H9 (cell line): ENCODE measurements at regions not wholly inside any gene's neighbourhood (a gene's known extent, or its start where the extent isn't known, plus 50 kb on each side); places are given as distances from the start of the nearest gene placed in this dataset.

Experiments used
- DNase-seq: peaks from one replicate; pipeline ENCODE4 v3.0.0-alpha.2; 2017
- H2AFZ ChIP-seq: one replicate; pipeline ENCODE4 v1.6.1; 2013; ENCODE audit warnings: mild to moderate bottlenecking, low read length, control low read depth, moderate library complexity
- H2AK5ac ChIP-seq: 2 replicates; pipeline ENCODE4 v1.6.1; 2013; ENCODE audit warnings: low read length, control low read depth, mixed read lengths; ENCODE audit not compliant: insufficient read length
- H2BK120ac ChIP-seq: one replicate; pipeline ENCODE4 v1.6.1; 2013; ENCODE audit warnings: low read depth, mild to moderate bottlenecking, low read length, control low read depth, inconsistent platforms; ENCODE audit not compliant: poor library complexity, severe bottlenecking
- H2BK12ac ChIP-seq: 2 replicates; pipeline ENCODE4 v1.6.1; 2013; ENCODE audit warnings: low read length, control low read depth, mixed read lengths, low read depth; ENCODE audit not compliant: insufficient read length
- H2BK15ac ChIP-seq: 2 replicates; pipeline ENCODE4 v1.6.1; 2013; ENCODE audit warnings: low read depth, low read length, control low read depth
- H2BK20ac ChIP-seq: one replicate; pipeline ENCODE4 v1.6.1; 2013; ENCODE audit warnings: low read depth, mild to moderate bottlenecking, low read length, control low read depth, inconsistent platforms; ENCODE audit not compliant: poor library complexity, severe bottlenecking
- H2BK5ac ChIP-seq: 2 replicates; pipeline ENCODE4 v1.6.1; 2013; ENCODE audit warnings: low read length, control low read depth, mixed read lengths; ENCODE audit not compliant: insufficient read length
- H3K14ac ChIP-seq: 2 replicates; pipeline ENCODE4 v1.6.1; 2013; ENCODE audit warnings: low read length, control low read depth; ENCODE audit not compliant: insufficient read depth
- H3K18ac ChIP-seq: 2 replicates; pipeline ENCODE4 v1.6.1; 2013; ENCODE audit warnings: low read depth, mild to moderate bottlenecking, mixed read lengths, low read length, control low read depth; ENCODE audit not compliant: insufficient read length
- H3K23ac ChIP-seq: 2 replicates; pipeline ENCODE4 v1.6.1; 2013; ENCODE audit warnings: low read length, control low read depth, mixed read lengths, low read depth; ENCODE audit not compliant: insufficient read length
- H3K23me2 ChIP-seq: 2 replicates; pipeline ENCODE4 v1.6.1; 2013; ENCODE audit warnings: low read depth, mild to moderate bottlenecking, mixed read lengths, low read length, control low read depth; ENCODE audit not compliant: insufficient read length, poor library complexity, severe bottlenecking
- H3K27ac ChIP-seq: 2 replicates; pipeline ENCODE4 v1.5.1; 2013; ENCODE audit warnings: low read length, control low read depth, mixed read lengths, low read depth; ENCODE audit not compliant: insufficient read length
- H3K27me3 ChIP-seq: 2 replicates; pipeline ENCODE4 v1.6.1; 2013; ENCODE audit warnings: low read length, control low read depth, inconsistent platforms; ENCODE audit not compliant: insufficient read depth
- H3K4ac ChIP-seq: 2 replicates; pipeline ENCODE4 v1.6.1; 2013; ENCODE audit warnings: low read depth, mild to moderate bottlenecking, control low read depth, inconsistent platforms, low read length, moderate library complexity
- H3K4me1 ChIP-seq: 2 replicates; pipeline ENCODE4 v1.6.1; 2013; ENCODE audit warnings: low read length, control low read depth, inconsistent platforms; ENCODE audit not compliant: insufficient read depth
- H3K4me2 ChIP-seq: 2 replicates; pipeline ENCODE4 v1.6.1; 2013; ENCODE audit warnings: low read length, control low read depth, mixed read lengths; ENCODE audit not compliant: insufficient read length, insufficient read depth
- H3K56ac ChIP-seq: 2 replicates; pipeline ENCODE4 v1.6.1; 2013; ENCODE audit warnings: low read depth, mild to moderate bottlenecking, mixed read lengths, low read length, control low read depth; ENCODE audit not compliant: insufficient read length
- H3K79me1 ChIP-seq: 2 replicates; pipeline ENCODE4 v1.6.1; 2013; ENCODE audit warnings: low read depth, mild to moderate bottlenecking, moderate library complexity, low read length, control low read depth, inconsistent platforms; ENCODE audit not compliant: insufficient read depth, poor library complexity, severe bottlenecking
- H3K79me2 ChIP-seq: 2 replicates; pipeline ENCODE4 v1.6.1; 2013; ENCODE audit warnings: low read length, control low read depth, inconsistent platforms; ENCODE audit not compliant: insufficient read depth
- H3K9ac ChIP-seq: 2 replicates; pipeline ENCODE4 v1.6.1; 2013; ENCODE audit warnings: low read length, control low read depth, mixed read lengths; ENCODE audit not compliant: insufficient read length; ENCODE audit errors: extremely low read depth
- H3K9me3 ChIP-seq: one replicate; pipeline ENCODE4 v1.6.1; 2013; ENCODE audit warnings: low read depth, low read length, inconsistent platforms; ENCODE audit not compliant: control insufficient read depth
- H3T11ph ChIP-seq: one replicate; pipeline ENCODE4 v1.6.1; 2013; ENCODE audit warnings: mild to moderate bottlenecking, low read length, control low read depth, inconsistent platforms
- H4K20me1 ChIP-seq: one replicate; pipeline ENCODE4 v1.6.1; 2013; ENCODE audit not compliant: control insufficient read depth, insufficient read length, insufficient read depth
- H4K5ac ChIP-seq: 2 replicates; pipeline ENCODE4 v1.6.1; 2013; ENCODE audit warnings: low read depth, mild to moderate bottlenecking, mixed read lengths, low read length, control low read depth; ENCODE audit not compliant: insufficient read length
- H4K8ac ChIP-seq: replicated peaks from 2 replicates; pipeline ENCODE4 v1.6.1; 2013; ENCODE audit warnings: low read length, control low read depth, mixed read lengths, low read depth; ENCODE audit not compliant: insufficient read length
- H4K91ac ChIP-seq: 2 replicates; pipeline ENCODE4 v1.6.1; 2013; ENCODE audit warnings: low read depth, mild to moderate bottlenecking, moderate library complexity, mixed read lengths, low read length, control low read depth; ENCODE audit not compliant: insufficient read length
- H3K27ac Mint-ChIP-seq, 3 experiments: 2 replicates in 2 of 3; 3 replicates in 1 of 3; pipeline ENCODE4 v1.8.0; 2020 to 2021; ENCODE audit warnings: mixed read lengths in 3 of 3, mild to moderate bottlenecking in 1 of 3, moderate library complexity in 1 of 3
- H3K27me3 Mint-ChIP-seq: 2 replicates; pipeline ENCODE4 v1.8.0; 2021; ENCODE audit warnings: low read depth, mild to moderate bottlenecking, moderate library complexity, mixed read lengths
- H3K36me3 Mint-ChIP-seq, 3 experiments: 2 replicates in 2 of 3; 3 replicates in 1 of 3; pipeline ENCODE4 v1.8.0; 2020 to 2021; ENCODE audit warnings: low read depth in 3 of 3, mixed read lengths in 3 of 3; ENCODE audit not compliant: insufficient read depth in 1 of 3
- H3K4me1 Mint-ChIP-seq, 2 experiments: 2 replicates each; pipeline ENCODE4 v1.8.0; 2020; ENCODE audit warnings: mixed read lengths in 2 of 2
- H3K4me3 Mint-ChIP-seq, 2 experiments: 2 replicates in 1 of 2; 3 replicates in 1 of 2; pipeline ENCODE4 v1.8.0; 2020 to 2021; ENCODE audit warnings: mild to moderate bottlenecking in 2 of 2, mixed read lengths in 2 of 2, moderate library complexity in 1 of 2
- H3K9me3 Mint-ChIP-seq, 2 experiments: 2 replicates in 1 of 2; 3 replicates in 1 of 2; pipeline ENCODE4 v1.8.0; 2020; ENCODE audit warnings: mild to moderate bottlenecking in 2 of 2, mixed read lengths in 2 of 2, moderate library complexity in 1 of 2
- CTCF ChIP-seq: fragments of 200-600 bp; sonication (generic); conservative IDR thresholded peaks from 3 replicates; pipeline ENCODE4 v1.8.0; 2021; ENCODE audit warnings: antibody characterized with exemption, mild to moderate bottlenecking
- WGBS: extraction: QIAGEN DNeasy Blood & Tissue Kit; methylation state at CpG from one replicate; pipeline ENCODE4 v1.1.7; 2013; ENCODE audit warnings: missing lambda C conversion rate, low lambda C conversion rate, mixed read lengths; ENCODE audit not compliant: insufficient read length; ENCODE audit errors: extremely low coverage; 5-methylcytosine and 5-hydroxymethylcytosine counted together

- Mint-ChIP-seq H3K4me1 (no peaks in the 10 kb centered on the region), H3K4me3 (no peak overlapping the region), H3K27me3 (no peaks in the 10 kb centered on the region), H3K9me3 (peaks cover 16% of the 10 kb centered on the region in 2 experiments), H3K27ac (no peak overlapping the region), H3K36me3 (peaks cover 12 to 19% (median 18%) of the 10 kb centered on the region in 3 experiments)
- Histone ChIP-seq H2BK5ac (no peak overlapping the region), H3K9ac (no peak overlapping the region), H2BK15ac (no peak overlapping the region), H4K8ac (no peak overlapping the region), H3K79me2 (no peaks in the 10 kb centered on the region), H3K4ac (no peak overlapping the region), H3K4me1 (no peaks in the 10 kb centered on the region), H3K27me3 (no peaks in the 10 kb centered on the region), H2BK12ac (no peak overlapping the region), H3K27ac (no peak overlapping the region), H3K23me2 (no peaks in the 10 kb centered on the region), H2AFZ (no peak overlapping the region), H2BK120ac (no peak overlapping the region), H3K14ac (no peak overlapping the region), H4K91ac (no peak overlapping the region), H3K9me3 (no peaks in the 10 kb centered on the region), H3T11ph (no peak overlapping the region), H3K4me2 (no peak overlapping the region), H2BK20ac (no peak overlapping the region), H3K23ac (no peak overlapping the region), H3K79me1 (no peaks in the 10 kb centered on the region), H4K5ac (no peak overlapping the region), H3K18ac (no peak overlapping the region), H2AK5ac (no peak overlapping the region), H3K56ac (no peak overlapping the region), H4K20me1 (no peaks in the 10 kb centered on the region)
- WGBS, result no CpG with 5 or more reads among the region's 3 CpGs
- no peak for DNase-seq
- TF ChIP-seq CTCF, result no peak
These were observed 308.5 kb upstream of the TFPI start for GRCh38 chr2:187862715-187863114.
